SK-N-SH treated with all-trans-retinoic acid at 6 μM for 48 hours (cell line): ENCODE measurements at regions not wholly inside any gene's neighbourhood (a gene's known extent, or its start where the extent isn't known, plus 50 kb on each side); places are given as distances from the start of the nearest gene placed in this dataset.

Experiments used
- ATAC-seq: fragments of 200-7000 bp; cut with Tn5 transposase; 3 replicates; pipeline ENCODE4 v1.9.1; 2020; ENCODE audit warnings: mild to moderate bottlenecking, moderate library complexity
- ARNTL ChIP-seq: fragments of 450-650 bp; formaldehyde crosslinking; IDR thresholded peaks from 2 replicates; pipeline ENCODE4 v1.5.0; 2020; ENCODE audit warnings: low read depth, mild to moderate bottlenecking, moderate library complexity, borderline replicate concordance
- BACH2 ChIP-seq: fragments of 250-450 bp; sonication (Bioruptor Pico); IDR thresholded peaks from 2 replicates; pipeline ENCODE4 v1.9.0; 2021; ENCODE audit warnings: mild to moderate bottlenecking, borderline replicate concordance
- CSDC2 ChIP-seq: fragments of 250-450 bp; sonication (Bioruptor Pico); IDR thresholded peaks from 2 replicates; pipeline ENCODE4 v1.5.0; 2020; ENCODE audit warnings: mild to moderate bottlenecking, moderate library complexity
- CSRNP3 ChIP-seq: fragments of 250-450 bp; sonication (Bioruptor Pico); IDR thresholded peaks from 2 replicates; pipeline ENCODE4 v1.5.1; 2021; ENCODE audit warnings: mild to moderate bottlenecking, moderate library complexity
- ESRRG ChIP-seq: fragments of 250-450 bp; sonication (Bioruptor Pico); IDR thresholded peaks from 2 replicates; pipeline ENCODE4 v1.6.1; 2021; ENCODE audit warnings: mild to moderate bottlenecking
- GLIS3 ChIP-seq: fragments of 250-450 bp; sonication (Bioruptor Pico); IDR thresholded peaks from 2 replicates; pipeline ENCODE4 v1.5.0; 2020; ENCODE audit warnings: mild to moderate bottlenecking, moderate library complexity
- ISL1 ChIP-seq: fragments of 250-450 bp; sonication (Bioruptor Pico); IDR thresholded peaks from 2 replicates; pipeline ENCODE4 v2.1.2; 2022; ENCODE audit warnings: mild to moderate bottlenecking, moderate library complexity
- OSR1 ChIP-seq: fragments of 250-450 bp; sonication (Bioruptor Pico); IDR thresholded peaks from 2 replicates; pipeline ENCODE4 v1.8.0; 2022; ENCODE audit warnings: moderate library complexity, mild to moderate bottlenecking, inconsistent platforms
- PPARA ChIP-seq: fragments of 250-450 bp; sonication (Bioruptor Pico); IDR thresholded peaks from 2 replicates; pipeline ENCODE4 v1.5.0; 2020; ENCODE audit warnings: mild to moderate bottlenecking, borderline replicate concordance
- RARB ChIP-seq: fragments of 250-450 bp; sonication (Bioruptor Pico); IDR thresholded peaks from 2 replicates; pipeline ENCODE4 v1.8.0; 2021; ENCODE audit warnings: mild to moderate bottlenecking, moderate library complexity
- SNAI2 ChIP-seq: fragments of 250-450 bp; sonication (Bioruptor Pico); IDR thresholded peaks from 2 replicates; pipeline ENCODE4 v1.5.0; 2020; ENCODE audit warnings: mild to moderate bottlenecking, moderate library complexity
- TCF4 ChIP-seq: fragments of 250-450 bp; sonication (Bioruptor Pico); IDR thresholded peaks from 2 replicates; pipeline ENCODE4 v1.8.0; 2021; ENCODE audit warnings: mild to moderate bottlenecking, moderate library complexity, borderline replicate concordance
- TOX ChIP-seq: fragments of 250-450 bp; sonication (Bioruptor Pico); IDR thresholded peaks from 2 replicates; pipeline ENCODE4 v1.8.0; 2021; ENCODE audit warnings: mild to moderate bottlenecking, moderate library complexity, borderline replicate concordance
- ZC3H10 ChIP-seq: fragments of 250-450 bp; sonication (Bioruptor Pico); IDR thresholded peaks from 2 replicates; pipeline ENCODE4 v1.5.1; 2021; ENCODE audit warnings: mild to moderate bottlenecking, moderate library complexity
- ZFP3 ChIP-seq: fragments of 250-450 bp; sonication (Bioruptor Pico); IDR thresholded peaks from 2 replicates; pipeline ENCODE4 v1.5.0; 2020; ENCODE audit warnings: mild to moderate bottlenecking, moderate library complexity
- ZFP30 ChIP-seq: fragments of 450-650 bp; formaldehyde crosslinking; IDR thresholded peaks from 2 replicates; pipeline ENCODE4 v1.5.0; 2022; ENCODE audit warnings: mild to moderate bottlenecking, moderate library complexity
- ZNF565 ChIP-seq: fragments of 450-650 bp; formaldehyde crosslinking; conservative IDR thresholded peaks from 2 replicates; pipeline ENCODE4 v1.5.0; 2020; ENCODE audit warnings: low read depth, mild to moderate bottlenecking, moderate library complexity
- ZNF70 ChIP-seq: fragments of 450-650 bp; formaldehyde crosslinking; IDR thresholded peaks from 2 replicates; pipeline ENCODE4 v1.5.0; 2020; ENCODE audit warnings: mild to moderate bottlenecking, moderate library complexity
- ZNF8 ChIP-seq: fragments of 450-650 bp; formaldehyde crosslinking; IDR thresholded peaks from 2 replicates; pipeline ENCODE4 v1.5.0; 2020; ENCODE audit warnings: mild to moderate bottlenecking, moderate library complexity
- TF ChIP-seq, protein P1 (sequence below): fragments of 250-450 bp; sonication (Bioruptor Pico); IDR thresholded peaks from 2 replicates; pipeline ENCODE4 v1.5.1; 2020; ENCODE audit warnings: low read depth, mild to moderate bottlenecking, moderate library complexity
- TF ChIP-seq, protein P2 (sequence below): fragments of 250-450 bp; sonication (Bioruptor Pico); IDR thresholded peaks from 2 replicates; pipeline ENCODE4 v1.5.0; 2020; ENCODE audit warnings: mild to moderate bottlenecking, moderate library complexity
- TF ChIP-seq, protein P3 (sequence below): fragments of 250-450 bp; sonication (Bioruptor Pico); IDR thresholded peaks from 2 replicates; pipeline ENCODE4 v1.8.0; 2021; ENCODE audit warnings: low read depth, mild to moderate bottlenecking, moderate library complexity, borderline replicate concordance

DNA sequence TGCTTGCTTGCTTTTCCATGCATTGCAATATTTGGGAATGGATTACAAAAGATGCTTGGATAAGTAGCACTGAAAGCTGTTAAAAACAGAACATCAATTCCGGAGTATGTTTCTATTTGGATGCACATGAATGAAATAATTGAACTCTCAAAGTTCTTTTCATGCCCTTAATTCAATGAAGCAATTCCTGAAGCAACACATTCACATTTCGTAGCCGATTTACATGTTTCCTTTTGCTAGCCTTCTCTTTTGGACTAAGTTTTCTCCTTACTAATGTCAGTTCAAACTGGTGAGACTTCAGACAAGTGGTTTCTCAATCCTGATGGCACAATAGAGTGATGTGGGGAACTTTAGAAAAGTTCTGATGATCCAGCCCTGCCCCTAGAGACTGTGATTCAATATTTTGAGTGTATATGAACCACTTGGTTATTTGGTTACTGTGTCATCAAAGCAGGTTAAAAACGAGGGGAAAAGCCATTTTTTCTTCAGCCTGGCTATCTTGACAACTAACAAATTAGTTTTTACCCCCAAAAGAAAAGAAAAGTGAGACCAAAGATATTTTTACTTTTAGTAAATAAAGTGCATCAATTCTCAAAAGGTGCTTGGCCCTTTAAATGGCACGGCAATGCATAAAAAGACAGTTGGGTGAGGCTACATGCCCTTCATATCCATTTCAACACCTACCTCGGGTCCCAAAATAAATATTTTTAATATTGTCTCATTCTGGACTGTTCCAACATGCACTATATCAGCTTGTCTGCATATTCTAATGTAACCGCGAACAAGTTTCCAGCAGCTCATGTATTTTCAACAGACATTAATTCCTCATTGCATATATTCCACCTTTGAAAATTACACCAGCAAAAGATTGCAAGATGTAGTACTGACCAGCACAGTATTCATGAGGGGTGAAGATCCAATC lies 90.1 kb upstream of the RPL34 start:
- TF ChIP-seq GLIS3 (CRISPR knock-in tag) (no peak), ZNF8 (no peak), ZNF70 (no peak), RARB (CRISPR knock-in tag) (no peak)
- no peak for ATAC-seq

- TF ChIP-seq ISL1 (CRISPR knock-in tag) (no peak), ZNF8 (no peak), BACH2 (no peak), CSRNP3 (CRISPR knock-in tag) (no peak), GLIS3 (CRISPR knock-in tag) (no peak), TCF4 (CRISPR knock-in tag) (no peak), ZC3H10 (no peak), CSDC2 (no peak), ARNTL (CRISPR knock-in tag) (no peak), RARB (CRISPR knock-in tag) (no peak), ZFP3 (CRISPR knock-in tag) (no peak), OSR1 (CRISPR knock-in tag) (no peak), PPARA (no peak), TOX (CRISPR knock-in tag) (no peak), ESRRG (CRISPR knock-in tag) (no peak)
- TF ChIP-seq, protein P1, sequence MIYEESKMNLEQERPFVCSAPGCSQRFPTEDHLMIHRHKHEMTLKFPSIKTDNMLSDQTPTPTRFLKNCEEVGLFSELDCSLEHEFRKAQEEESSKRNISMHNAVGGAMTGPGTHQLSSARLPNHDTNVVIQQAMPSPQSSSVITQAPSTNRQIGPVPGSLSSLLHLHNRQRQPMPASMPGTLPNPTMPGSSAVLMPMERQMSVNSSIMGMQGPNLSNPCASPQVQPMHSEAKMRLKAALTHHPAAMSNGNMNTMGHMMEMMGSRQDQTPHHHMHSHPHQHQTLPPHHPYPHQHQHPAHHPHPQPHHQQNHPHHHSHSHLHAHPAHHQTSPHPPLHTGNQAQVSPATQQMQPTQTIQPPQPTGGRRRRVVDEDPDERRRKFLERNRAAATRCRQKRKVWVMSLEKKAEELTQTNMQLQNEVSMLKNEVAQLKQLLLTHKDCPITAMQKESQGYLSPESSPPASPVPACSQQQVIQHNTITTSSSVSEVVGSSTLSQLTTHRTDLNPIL (CRISPR knock-in tag): no peak
- TF ChIP-seq, protein P2, sequence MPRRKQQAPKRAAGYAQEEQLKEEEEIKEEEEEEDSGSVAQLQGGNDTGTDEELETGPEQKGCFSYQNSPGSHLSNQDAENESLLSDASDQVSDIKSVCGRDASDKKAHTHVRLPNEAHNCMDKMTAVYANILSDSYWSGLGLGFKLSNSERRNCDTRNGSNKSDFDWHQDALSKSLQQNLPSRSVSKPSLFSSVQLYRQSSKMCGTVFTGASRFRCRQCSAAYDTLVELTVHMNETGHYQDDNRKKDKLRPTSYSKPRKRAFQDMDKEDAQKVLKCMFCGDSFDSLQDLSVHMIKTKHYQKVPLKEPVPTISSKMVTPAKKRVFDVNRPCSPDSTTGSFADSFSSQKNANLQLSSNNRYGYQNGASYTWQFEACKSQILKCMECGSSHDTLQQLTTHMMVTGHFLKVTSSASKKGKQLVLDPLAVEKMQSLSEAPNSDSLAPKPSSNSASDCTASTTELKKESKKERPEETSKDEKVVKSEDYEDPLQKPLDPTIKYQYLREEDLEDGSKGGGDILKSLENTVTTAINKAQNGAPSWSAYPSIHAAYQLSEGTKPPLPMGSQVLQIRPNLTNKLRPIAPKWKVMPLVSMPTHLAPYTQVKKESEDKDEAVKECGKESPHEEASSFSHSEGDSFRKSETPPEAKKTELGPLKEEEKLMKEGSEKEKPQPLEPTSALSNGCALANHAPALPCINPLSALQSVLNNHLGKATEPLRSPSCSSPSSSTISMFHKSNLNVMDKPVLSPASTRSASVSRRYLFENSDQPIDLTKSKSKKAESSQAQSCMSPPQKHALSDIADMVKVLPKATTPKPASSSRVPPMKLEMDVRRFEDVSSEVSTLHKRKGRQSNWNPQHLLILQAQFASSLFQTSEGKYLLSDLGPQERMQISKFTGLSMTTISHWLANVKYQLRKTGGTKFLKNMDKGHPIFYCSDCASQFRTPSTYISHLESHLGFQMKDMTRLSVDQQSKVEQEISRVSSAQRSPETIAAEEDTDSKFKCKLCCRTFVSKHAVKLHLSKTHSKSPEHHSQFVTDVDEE (CRISPR knock-in tag): no peak
- TF ChIP-seq, all 23 proteins: peak for 0
- ATAC-seq: no peak
Measured at GRCh38 chr4:108529102-108529501, 91.3 kb upstream of the RPL34 start.

GRCh38 chr4:108527723-108528122 lies 92.7 kb upstream of the RPL34 start:
- TF ChIP-seq RARB (CRISPR knock-in tag): no peak
- no peak for TF ChIP-seq ZNF70
- ATAC-seq: no peak

DNA sequence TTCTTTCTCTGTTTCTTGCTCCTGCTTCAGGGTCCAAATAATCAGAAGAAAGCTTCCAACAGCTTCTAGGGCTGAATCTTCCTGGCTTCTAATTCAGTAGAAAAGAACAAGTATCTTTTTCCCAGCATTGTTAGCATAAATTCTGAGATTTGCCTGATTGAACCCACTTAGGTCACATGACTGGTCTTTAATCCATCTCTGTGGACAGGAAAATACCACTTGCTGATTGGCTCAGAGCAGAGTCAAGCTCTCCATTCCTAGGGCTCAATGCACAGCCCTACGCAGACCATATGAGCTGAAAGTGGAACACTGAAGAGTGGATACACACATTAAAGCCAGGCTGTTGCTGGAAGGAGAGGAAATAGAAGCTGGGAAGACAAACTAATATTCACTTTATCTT lies 99.6 kb upstream of the RPL34 start:
- ATAC-seq: no peak
- TF ChIP-seq ZFP3 (CRISPR knock-in tag): no peak
- TF ChIP-seq TOX (CRISPR knock-in tag): no peak
- no peak for TF ChIP-seq BACH2
- no peak for TF ChIP-seq ZNF565 (CRISPR knock-in tag)
- TF ChIP-seq TCF4 (CRISPR knock-in tag): no peak
- TF ChIP-seq ARNTL (CRISPR knock-in tag): no peak
- no peak for TF ChIP-seq ZFP30 (CRISPR knock-in tag)
- no peak for TF ChIP-seq CSDC2
- TF ChIP-seq, protein P1 (CRISPR knock-in tag): no peak
- TF ChIP-seq RARB (CRISPR knock-in tag): no peak
- TF ChIP-seq, protein P3, sequence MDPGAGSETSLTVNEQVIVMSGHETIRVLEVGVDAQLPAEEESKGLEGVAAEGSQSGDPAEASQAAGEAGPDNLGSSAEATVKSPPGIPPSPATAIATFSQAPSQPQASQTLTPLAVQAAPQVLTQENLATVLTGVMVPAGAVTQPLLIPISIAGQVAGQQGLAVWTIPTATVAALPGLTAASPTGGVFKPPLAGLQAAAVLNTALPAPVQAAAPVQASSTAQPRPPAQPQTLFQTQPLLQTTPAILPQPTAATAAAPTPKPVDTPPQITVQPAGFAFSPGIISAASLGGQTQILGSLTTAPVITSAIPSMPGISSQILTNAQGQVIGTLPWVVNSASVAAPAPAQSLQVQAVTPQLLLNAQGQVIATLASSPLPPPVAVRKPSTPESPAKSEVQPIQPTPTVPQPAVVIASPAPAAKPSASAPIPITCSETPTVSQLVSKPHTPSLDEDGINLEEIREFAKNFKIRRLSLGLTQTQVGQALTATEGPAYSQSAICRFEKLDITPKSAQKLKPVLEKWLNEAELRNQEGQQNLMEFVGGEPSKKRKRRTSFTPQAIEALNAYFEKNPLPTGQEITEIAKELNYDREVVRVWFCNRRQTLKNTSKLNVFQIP: no peak
- no peak for TF ChIP-seq SNAI2 (CRISPR knock-in tag)
- TF ChIP-seq, protein P2 (CRISPR knock-in tag): no peak
- no peak for TF ChIP-seq GLIS3 (CRISPR knock-in tag)
